HG03159 (cell line): ENCODE measurements at regions not wholly inside any gene's neighbourhood (a gene's known extent, or its start where the extent isn't known, plus 50 kb on each side); places are given as distances from the start of the nearest gene placed in this dataset.

ENCODE experiments used
- ATAC-seq: cut with Tn5 transposase; IDR thresholded peaks from one replicate; pipeline ENCODE4 v1.9.1; 2021; ENCODE audit warnings: mild to moderate bottlenecking, moderate library complexity; ENCODE audit not compliant: unreplicated experiment

DNA sequence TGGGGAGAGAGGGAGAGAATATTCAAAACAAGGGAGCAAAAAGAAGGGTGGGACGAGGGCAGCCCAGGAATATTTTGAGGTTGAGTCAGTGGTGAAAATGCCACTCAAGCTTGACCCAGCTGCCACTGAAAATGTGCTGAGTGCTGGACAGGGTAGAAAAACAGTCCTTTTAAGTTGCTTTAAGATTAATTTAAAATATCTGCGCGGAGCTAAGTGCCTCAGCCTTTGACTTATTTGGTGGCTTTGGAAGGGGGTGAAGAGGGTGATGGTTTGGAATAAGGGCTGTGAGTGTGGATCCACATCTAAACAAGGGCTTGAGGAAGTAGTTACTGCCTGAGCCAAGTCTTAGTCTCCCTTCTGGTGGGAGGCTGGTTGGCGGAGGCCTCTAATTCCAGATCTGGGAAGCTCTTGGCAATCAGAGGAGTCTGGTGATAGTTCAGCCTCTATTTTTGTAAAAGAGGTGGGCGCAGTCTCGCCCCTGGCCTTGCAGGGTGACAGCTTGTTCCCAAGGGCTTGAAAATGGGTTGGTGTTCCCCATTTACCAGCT is 280.8 kb upstream of the ROPN1 start:
- no peak for ATAC-seq

DNA sequence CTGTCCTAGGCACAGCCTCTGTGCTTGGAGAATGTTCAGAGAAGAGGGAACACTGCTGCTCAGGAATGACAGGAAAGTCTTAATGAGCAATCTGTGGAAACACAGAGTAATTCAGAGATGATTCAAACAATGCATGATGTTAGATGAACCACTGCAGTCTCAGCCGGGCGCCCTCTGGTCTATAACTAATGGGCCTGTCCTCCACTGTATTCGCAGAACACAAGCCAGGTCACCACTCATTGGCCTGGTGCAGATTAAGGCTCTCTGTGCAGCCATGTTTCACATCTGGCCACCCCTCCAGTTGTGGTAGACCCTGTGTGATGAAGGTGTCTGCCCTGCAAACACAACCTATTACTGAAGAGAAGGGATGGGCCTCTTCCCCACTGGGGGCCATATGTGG is 281.7 kb upstream of the ROPN1 start:
- ATAC-seq: no peak

DNA sequence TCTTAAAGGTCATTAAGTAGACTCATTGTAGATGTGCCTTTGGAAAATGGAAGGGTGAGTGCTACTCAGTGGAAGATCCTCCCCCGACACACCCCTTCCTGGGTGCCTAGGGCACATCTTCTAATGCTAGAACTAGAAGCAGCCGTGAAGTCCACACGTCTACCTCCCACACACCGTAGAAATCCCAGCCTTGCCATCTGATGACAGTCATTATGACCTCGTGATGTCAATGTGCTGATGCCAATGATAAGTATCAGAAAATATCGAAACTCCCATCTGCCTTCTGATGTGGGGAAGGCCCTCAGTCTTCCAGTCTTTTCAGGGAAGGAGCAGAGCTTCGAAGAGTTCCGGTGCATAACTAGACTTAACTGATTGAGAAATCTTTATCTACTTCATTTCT is 282.1 kb upstream of the ROPN1 start:
- no peak for ATAC-seq

DNA sequence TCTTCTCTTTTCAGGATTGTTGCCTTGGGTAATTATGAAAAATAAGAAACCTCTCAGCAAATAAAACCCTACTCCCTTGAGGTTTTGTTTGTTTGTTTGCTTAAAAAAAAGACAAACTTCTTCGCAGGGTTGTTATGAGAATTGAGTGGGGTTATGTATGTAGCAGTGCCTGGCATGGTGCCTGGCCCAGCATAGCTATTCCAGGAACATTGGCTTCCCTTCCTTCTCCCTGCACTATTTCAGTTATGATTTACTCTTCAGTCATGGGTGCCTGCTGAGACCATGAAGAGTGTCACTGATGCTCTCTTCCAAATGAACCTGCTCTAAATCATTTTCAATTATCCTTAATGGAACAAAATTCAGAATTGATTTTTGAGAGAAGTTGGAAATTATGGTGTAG is 283.5 kb upstream of the ROPN1 start:
- no peak for ATAC-seq

DNA sequence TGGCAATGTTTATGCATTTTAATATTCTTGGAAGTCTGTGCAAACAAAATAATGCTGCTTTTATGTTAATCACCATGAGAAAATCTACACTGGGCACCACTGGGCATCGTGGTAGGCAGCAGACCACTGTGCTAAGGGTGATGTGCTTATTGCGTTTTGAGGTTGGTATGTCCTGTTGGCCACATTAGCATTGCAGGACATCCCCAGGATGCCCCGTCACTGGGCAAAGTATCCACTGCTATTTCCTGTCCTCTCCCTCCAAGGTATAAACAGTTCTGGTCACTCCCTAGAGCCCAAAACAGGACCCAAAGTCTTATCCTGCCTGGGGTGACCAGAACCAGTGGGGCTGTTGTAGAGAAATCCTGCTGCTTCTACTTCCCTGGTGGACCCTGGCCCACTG is 284.2 kb upstream of the ROPN1 start:
- no peak for ATAC-seq

DNA sequence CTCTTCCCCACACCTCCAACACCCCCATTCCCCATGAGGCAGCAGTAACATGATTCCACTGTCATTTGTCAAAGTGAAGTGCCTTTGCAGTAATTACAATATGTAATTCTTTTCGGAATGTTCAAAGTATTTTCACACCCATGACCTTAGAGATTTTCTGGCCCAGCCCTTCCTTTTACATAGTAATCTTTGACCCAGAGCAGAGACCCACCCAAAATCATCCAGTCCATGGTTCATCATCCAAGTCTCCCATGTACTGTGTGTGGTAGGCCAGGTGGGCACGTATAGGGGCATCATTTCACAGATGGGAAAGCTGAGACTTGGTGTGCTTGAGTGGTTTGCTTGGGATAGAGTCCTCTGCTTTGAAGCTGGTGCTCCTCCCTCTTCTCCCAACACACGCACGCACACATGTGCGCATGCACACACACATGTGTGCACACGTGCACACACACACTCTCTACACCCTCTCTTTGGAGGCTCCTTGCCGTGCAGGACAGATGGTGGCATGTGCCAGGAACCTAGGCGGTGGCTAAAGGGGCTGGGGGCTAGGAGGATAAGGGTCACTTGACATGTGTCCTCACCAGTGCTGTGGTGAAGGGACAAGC is 284.7 kb upstream of the ROPN1 start:
- no peak for ATAC-seq

DNA sequence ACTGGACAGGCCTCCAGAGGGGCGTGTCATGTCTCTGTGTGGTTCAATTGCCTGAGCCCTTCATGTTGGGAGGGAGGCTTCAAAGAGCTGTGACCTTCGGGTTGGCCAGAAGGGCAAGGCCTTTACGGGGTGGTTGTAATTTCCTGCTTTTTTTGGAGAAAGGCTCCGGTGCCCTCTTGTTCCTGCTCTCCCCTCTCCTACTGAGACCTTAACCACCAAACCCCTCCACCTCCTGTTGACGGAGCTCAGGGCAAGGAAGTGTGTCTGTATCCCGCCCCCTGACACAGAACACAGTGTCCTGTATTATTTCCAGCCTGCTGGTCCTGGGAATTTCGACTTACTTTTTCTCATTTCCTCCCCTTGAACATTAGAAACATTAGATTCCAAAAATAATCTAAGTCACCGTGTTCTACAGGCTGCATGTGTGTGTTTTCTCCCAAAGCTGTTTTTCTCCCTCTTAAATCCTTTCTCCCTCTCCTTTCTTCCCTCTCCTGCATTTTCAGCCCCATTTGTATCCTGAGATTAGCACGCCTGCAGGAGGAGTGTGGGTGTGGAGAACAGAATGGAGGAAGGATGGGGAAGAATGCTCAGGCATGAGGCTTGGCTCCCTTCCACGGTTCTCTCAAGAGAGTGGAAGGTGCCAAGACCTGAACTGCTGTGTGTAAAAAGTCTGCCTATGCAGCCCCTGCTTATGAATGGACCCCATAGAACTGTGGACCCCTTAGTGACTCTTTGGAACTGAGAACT is 285.4 kb upstream of the ROPN1 start:
- ATAC-seq: no peak

DNA sequence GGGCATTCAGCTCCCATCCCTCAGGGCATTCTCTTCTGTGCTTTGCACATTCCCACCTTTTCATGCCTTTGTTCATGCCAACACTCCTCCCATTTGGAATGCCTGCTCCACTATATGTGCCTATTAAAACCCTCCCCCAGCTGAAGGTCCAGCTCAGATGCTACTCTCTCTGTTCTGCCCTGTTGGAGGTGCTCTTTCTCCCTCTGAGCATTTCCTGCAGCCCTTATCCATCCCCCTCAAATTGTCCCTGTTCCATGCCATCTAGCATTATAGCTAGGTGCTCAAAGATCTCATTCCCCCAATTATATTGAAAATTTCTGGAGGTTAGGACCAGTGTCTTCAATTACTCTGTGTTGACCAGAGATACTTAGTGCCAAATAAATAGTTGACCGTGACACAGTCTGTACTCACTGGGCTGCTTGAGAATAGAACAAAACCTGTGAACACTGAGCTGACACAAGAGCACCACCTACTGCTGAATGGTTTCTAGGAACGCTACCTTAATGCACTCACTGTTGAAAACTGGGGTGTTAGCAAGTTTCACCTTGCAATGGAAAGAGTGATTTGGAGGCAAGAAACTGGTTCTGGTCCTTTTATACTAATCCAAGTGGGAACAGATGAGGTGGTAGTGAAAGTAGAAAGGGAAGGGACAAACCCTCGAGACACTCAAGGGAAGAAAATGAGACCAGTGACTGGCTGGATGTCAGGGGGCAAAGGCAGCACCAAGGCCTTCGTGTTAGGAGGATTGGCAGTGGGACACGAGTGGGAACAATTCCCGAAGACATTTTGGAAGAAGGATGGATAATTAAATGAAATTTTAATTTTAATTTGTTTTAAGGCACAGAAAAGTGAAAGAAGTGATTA is 289.8 kb upstream of the ROPN1 start:
- no peak for ATAC-seq

DNA sequence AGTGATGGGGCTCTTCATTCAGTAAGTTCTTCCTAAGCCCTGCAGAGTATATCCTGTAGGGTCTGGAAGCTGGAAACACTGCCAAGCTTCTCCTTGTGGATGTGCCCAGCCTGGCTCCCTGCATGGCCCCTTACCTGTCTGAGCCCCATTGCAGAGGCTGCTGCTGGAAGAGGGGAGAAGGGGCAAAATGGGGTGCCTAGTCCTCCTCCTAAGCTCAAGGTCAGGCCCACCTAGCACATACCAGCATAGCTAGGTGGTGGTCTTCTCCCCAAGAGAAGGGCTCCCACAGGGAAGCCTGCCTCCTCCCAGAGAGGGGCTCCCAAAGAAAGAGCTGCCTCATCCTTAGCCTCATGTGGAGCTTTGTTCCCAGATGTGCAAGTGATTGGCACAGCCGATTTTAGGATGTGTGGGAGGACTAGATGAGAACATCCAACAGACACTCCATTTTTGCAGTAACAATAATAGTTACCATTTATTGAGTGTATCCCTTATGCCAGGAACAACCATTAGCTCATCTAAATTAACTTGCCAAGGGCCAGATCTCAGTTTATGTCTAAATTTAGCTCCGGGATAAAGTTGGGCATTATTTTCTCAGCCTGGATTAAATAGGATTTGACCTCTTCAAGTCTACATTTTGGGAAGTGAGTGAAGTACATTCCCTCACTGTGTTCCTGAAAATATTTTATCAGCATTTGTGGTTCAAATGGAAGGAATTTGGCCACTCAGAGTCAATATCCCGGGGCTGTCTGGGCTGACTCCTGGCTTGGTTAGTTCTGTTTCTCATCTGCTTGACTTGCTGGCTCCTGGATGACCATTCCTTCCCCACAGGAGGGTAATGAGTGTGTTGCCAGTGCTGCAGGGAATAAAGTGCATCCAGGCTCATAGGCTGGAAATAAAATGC is 291.1 kb upstream of the ROPN1 start:
- ATAC-seq: no peak

DNA sequence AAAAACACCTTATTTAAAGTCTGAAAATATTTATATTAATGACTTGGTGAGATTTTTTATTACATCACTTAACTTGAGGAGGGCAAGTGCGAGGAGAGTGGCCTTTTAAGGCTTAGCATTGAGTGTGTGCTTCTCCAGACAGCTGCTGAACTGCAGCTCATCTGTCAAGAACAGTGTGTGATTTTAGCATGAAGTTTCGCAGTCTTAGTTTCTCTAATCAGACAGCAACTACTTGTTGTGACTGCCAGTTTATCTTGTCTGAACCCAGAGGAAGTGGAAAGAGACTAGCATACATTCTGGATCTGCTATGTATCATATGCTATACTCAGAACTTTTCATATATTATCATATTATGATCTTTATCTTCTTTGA is 291.7 kb upstream of the ROPN1 start:
- ATAC-seq: no peak

DNA sequence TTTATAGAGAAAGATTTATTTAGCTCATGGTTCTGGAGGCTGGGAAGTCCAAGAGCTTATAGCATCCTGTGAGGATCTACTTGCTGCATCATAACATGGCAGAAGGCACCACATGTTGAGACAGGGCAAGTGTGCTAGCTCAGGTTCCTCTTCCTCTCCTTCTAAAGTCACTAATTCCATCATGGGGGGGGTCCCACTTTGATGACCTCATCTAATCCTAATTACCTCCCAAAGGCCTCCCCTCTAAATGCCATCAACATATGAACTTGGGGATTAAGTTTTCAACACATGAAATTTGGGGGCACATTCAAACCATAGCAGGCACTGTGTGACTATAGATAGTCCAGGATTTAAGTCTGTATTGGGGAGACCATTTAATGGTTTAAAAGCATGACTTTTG is 297.1 kb upstream of the ROPN1 start:
- no peak for ATAC-seq

DNA sequence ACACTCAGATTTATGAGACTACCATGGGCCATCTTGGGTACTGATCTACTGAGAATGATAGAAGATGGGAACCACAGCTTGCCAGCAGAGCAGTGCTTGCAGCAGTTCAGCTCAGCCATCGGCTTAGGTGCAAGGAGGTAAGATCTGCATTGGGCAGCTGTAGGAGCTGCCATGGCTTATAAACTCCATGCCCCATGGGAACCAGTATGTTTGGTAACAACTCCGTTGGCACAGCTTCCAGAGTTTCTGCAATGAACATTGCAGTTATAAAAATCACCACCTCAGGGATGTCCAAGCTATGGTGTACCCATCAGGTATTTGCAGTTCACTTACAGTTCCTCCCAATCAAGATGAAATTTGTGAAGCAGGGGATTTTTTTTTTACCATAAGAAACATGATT is 299.1 kb upstream of the ROPN1 start:
- no peak for ATAC-seq

DNA sequence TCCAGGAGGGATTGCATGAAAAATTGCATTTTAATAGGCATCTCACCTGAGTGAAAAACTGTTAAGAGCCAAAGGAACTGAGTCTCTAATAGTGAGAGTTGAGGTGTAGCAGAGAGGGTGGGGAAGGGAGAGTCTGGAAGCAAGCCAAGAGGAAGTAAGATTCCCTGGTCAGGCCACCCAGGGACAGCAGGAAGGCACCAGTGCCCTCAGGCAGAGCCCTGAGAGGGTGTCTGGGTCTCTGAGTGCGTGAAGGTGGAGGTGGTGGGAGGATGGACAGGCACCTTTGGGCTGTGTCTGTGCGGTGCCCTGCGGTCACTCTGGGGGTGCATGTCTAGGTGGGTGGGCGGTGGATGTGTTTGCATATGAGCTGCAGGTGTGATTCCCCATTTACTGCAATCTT is 300.4 kb upstream of the ROPN1 start:
- ATAC-seq: no peak

DNA sequence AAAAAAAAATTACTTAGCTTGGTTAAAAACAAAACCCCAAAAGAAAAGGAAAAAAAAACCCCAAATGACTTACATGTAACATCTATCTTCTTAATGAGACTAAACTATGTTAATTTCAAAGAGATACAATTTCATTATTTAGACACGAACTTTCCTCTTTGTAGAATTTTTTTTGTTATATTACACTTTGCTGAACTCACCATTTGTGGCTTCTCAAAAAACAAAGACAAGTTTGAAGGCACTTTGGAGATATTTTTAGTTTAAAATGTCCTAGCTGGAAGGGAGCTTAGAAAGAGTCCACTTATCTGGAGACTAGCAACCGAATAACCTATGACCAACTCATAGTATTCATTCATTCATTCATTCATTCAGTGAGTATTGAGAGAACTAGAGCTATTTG is 301.7 kb upstream of the ROPN1 start:
- no peak for ATAC-seq

DNA sequence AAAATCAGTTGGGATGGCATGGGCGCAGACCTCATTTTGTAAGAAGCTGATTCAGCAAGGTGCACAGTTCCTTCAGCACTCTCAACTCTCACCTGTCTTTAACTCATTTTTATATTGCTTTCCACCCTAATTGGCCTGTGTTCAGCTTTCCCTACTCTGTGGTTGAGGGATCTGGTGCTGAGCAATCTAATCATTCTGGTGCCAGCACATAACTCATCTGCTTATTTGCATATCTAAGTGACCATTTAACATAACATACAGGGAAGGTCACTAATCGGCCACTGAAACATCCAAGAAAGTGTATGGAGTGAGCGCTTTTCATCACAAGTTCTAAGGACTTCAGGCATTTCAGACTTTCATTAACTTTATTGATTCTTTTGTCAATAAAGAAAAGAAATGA is 303.4 kb upstream of the ROPN1 start:
- ATAC-seq: no peak

DNA sequence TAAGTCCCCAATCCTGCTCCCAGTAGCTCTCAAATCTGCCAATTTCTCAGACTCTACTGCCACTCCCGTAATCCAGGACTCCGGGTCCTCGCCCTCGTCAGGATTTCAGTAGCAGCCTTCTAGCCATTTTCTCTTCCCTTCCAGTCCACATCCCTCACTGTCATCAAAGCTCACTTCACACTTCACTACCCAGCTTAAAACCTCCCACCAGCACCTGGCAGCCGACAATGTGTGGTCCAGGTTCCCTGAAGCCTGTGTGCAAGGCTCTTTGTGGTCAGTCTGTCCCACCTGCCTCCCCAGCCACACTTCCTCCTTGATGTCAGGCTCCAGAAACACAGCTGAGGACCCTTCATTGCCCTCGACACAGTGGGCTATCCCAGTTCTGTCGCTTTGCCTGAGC is 304.5 kb upstream of the ROPN1 start:
- ATAC-seq: no peak

DNA sequence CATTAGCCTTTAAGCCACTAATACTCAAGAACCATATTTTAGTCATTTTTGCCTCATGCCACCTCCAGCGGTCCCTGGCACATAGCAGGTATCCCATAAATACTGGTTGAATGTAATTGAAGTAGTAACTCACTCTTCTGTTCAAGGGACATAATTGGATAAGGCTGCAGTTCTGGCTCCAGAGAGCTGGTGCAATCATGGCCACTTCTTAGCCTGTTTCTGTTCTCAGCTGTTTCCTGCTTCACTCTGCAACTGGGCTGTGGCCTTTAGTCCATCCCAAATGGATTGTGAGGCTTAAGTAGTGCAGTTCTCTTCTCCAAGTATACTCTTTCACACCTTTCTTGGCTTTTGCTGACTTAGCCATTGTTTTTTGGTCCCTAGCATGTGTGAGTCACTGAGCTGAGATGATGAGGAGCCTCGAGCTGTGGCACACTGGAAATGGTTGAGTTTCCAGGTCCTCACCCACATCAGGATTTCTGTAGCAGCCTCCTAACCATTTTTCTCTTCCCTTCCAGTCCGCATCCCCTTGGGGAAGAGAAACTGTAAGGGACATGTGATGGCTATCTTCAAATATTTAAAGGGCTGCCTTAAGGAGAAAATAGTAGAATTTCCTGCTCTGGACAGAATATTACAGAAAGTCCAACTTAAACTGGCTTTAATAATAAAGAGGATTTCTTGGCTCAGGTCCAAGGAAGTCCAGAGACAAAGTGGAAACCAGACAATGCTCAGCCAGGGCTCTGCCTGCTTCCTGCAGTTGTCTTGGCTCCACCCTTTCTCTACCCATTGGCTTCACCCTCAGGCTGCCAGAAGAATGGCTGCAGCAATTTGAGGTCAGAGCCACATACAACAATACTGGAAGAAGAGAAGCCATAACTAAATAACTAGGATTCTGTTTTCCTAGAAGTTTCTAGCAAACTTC is 305.4 kb upstream of the ROPN1 start:
- no peak for ATAC-seq

DNA sequence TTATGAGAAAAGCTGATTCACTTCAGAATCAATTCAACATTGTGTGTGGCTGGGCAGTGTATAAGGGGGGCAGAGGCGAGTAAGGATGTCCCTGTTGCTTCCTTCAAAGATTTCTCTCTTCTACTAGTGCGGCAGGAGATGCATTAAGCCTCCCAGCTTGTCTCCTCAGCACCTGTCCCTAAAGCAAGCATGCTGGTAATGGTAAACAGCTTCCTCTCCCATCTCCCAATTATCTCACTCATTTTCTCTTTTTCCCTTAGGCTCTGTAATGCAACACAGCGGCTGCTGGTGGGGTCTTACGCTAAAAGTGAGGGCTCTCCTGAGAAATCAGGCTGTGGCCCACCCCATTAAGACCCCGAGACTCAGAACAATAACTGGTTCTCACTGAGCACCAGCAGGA is 306.4 kb upstream of the ROPN1 start:
- ATAC-seq: no peak

DNA sequence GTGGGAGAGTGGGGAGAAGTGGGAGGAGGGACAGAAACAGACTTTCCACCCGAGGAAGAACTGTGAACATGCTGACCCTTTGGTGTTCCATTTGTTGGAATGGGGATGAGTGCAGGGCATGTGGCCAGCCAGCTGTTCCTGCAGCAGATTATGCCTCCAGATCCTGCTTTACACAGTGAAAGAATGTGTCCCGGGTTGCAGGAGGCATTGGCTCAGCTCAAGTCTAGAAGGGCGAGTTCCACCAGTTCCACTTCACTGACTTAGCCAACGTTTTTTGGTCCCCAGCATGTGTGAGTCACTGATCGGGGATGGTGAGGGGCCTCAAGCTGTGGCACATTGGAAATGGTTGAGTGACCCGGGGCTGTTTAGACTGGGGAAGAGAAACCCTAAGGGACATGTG is 307.0 kb upstream of the ROPN1 start:
- no peak for ATAC-seq

DNA sequence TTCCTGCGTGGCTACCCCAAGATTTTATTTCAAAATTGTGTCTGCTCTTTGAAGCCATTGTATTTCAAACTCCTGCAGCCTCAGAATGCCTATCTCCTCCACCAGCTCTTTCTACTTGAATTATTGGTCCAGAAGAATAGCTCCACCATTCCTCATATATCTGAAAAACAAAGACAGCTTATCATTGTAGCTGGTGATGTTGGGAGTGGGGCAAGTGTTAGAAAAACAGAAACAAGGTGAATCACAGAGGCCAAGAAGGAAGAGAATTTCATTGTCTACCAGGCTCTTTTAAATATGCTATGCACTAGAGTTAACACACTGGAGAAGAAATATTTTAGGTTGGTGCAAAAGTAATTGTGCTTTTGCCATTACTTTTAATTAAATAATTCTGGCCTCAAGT is 307.9 kb upstream of the ROPN1 start:
- no peak for ATAC-seq
